GM21447 (cell line): ENCODE measurements at regions not wholly inside any gene's neighbourhood (a gene's known extent, or its start where the extent isn't known, plus 50 kb on each side); places are given as distances from the start of the nearest gene placed in this dataset.
"Not testable (repeated sequence)": the region's sequence is repeated elsewhere in the genome, so short reads cannot be mapped to it uniquely, and the experiment has no call there.

Source experiments
- ATAC-seq: cut with Tn5 transposase; IDR thresholded peaks from one replicate; pipeline ENCODE4 v1.9.1; 2021; ENCODE audit not compliant: unreplicated experiment

- no peak for ATAC-seq
Observed at GRCh38 chr4:100651499-100652175, 133.8 kb upstream of the EMCN start.

GRCh38 chr4:100649417-100649816 lies 131.6 kb upstream of the EMCN start:
- ATAC-seq = no peak

- no peak for ATAC-seq
Observed at GRCh38 chr4:100644150-100644549, 126.3 kb upstream of the EMCN start.

GRCh38 chr4:100641336-100641735 lies 123.5 kb upstream of the EMCN start:
- ATAC-seq = no peak

GRCh38 chr4:100635899-100636298 lies 118.1 kb upstream of the EMCN start:
- ATAC-seq = no peak

- ATAC-seq = no peak
Observed at GRCh38 chr4:100633269-100633668, 115.4 kb upstream of the EMCN start.

GRCh38 chr4:100632163-100632562 lies 114.3 kb upstream of the EMCN start:
- ATAC-seq = no peak

GRCh38 chr4:100631281-100631968 lies 113.6 kb upstream of the EMCN start:
- no peak for ATAC-seq

GRCh38 chr4:100630341-100630740 lies 112.5 kb upstream of the EMCN start:
- ATAC-seq = no peak

GRCh38 chr4:100609810-100610209 lies 92.0 kb upstream of the EMCN start:
- ATAC-seq = no peak

GRCh38 chr4:100608651-100609050 lies 90.8 kb upstream of the EMCN start:
- not testable (repeated sequence) for ATAC-seq

GRCh38 chr4:100605144-100605543 lies 87.3 kb upstream of the EMCN start:
- ATAC-seq = no peak

- ATAC-seq = no peak
Observed at GRCh38 chr4:100593935-100594334, 76.1 kb upstream of the EMCN start.

- ATAC-seq = no peak
Observed at GRCh38 chr4:100591161-100591876, 73.5 kb upstream of the EMCN start.

- no peak for ATAC-seq
Observed at GRCh38 chr4:100590325-100590724, 72.5 kb upstream of the EMCN start.

GRCh38 chr4:100588076-100588475 lies 70.3 kb upstream of the EMCN start:
- no peak for ATAC-seq

GRCh38 chr4:100582146-100582545 lies 64.3 kb upstream of the EMCN start:
- no peak for ATAC-seq

- ATAC-seq = no peak
Observed at GRCh38 chr4:100581337-100581736, 63.5 kb upstream of the EMCN start.

- no peak for ATAC-seq
Observed at GRCh38 chr4:100576570-100576969, 58.7 kb upstream of the EMCN start.

GRCh38 chr4:100574607-100575006 lies 56.8 kb upstream of the EMCN start:
- no peak for ATAC-seq

GRCh38 chr4:100569196-100569595 lies 51.4 kb upstream of the EMCN start:
- ATAC-seq = no peak
